IPS-NIHi7 (cell line): ENCODE measurements at regions not wholly inside any gene's neighbourhood (a gene's known extent, or its start where the extent isn't known, plus 50 kb on each side); places are given as distances from the start of the nearest gene placed in this dataset.
A peak's percentile ranks its signal among the peaks of the same experiment; 100 is the strongest.
"Not testable (repeated sequence)": the region's sequence is repeated elsewhere in the genome, so short reads cannot be mapped to it uniquely, and the experiment has no call there.

ENCODE experiments used
- DNase-seq: peaks from one replicate; pipeline ENCODE4 v3.0.0; 2012; ENCODE audit warnings: mixed read lengths; ENCODE audit errors: extremely low spot score

DNA sequence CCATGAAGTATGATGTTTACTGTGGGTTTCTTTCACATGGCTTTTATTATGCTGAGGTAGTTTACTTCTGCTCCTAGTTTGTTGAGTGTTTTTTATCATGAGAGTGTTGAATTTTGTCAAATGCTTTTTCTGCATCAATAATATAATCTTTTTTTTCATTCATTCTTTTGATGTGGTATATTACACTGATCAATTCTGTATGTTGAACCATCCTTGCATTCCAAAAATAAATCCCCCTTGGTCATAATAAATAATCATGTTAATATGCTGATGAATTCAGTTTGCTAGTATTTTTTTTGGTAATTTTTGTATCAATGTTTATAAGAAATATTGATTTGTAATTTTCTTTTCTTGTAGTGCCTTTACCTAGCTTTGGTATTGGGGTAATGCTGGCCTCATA is 97.9 kb upstream of the ZNF648 start:
- DNase-seq = no peak

DNA sequence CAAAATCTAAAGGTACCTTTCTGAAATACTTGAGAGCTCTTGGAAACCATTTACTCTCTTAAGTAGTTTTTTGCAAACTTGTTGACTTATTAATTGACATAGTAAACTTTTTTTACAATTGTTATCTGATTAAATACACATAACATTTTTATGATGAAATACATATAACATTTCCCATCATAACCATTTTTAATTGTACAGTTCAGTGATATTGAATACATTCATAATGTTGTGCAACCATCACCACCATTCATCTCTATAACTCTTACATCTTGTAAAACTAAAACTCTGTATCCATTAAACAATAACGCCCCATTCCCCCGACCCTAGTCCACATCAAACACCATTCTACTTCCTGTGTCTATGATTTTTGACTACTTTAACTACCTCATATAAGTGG is 95.7 kb upstream of the ZNF648 start:
- DNase-seq = no peak

DNA sequence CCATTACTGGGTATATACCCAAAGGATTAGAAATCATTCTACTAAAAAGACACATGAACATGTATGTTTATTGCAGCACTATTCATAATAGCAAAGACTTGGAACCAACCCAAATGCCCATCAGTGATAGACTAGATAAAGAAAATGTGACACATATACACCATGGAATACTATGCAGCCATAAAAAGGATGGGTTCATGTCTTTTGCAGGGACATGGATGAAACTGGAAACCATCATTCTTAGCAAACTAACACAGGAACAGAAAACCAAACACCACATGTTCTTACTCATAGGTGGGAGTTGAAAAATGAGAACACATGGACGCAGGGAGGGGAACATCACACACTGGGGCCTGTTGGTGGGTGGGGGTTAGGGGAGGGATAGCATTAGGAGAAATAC is 92.9 kb upstream of the ZNF648 start:
- DNase-seq = not testable (repeated sequence)

DNA sequence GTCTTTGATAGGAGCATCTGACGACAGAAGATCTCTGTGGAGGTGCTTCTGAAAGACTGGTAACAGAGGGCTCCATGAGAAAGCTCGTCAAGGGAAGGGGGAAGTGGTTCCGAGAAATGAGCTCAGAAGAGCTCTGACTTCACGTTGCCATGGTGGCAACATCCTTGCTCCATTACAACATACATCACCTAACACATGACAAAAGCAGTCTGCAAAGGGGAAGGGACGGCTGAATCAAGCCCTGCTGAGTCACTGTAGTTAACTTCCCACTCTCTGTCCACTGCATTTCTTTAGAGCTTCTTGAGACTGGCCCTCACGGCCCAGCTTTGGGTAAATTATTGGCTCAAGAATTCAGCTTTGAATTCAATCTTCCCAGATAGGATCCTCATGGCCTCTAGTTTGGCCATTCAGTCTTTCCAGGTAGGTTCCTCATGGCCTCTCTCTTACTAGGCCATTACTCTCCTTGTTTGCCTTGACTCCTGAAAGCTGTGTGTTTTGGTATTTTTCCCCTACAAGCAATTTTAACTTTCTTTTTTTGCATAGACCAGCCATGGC is 88.0 kb upstream of the ZNF648 start:
- DNase-seq = no peak

DNA sequence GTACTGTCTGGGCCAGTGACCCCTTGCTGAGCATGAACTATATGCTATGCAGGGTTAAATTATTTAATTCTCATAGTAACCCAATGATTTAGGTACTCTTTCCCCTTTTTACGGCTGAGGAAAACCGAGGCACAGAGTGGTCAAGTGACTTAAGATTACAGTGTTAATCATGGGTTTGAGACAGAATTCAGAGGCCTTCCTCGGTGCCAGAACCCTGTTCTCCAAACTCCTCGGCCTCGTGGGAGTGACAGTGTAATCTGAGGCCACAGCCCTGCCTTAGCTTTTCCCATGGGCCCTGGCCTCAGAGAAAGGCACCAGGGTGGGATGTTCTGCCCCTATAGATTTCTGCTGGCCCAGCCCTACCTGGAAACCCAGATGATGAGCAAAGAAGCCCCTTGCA is 86.4 kb upstream of the ZNF648 start:
- DNase-seq = no peak

DNA sequence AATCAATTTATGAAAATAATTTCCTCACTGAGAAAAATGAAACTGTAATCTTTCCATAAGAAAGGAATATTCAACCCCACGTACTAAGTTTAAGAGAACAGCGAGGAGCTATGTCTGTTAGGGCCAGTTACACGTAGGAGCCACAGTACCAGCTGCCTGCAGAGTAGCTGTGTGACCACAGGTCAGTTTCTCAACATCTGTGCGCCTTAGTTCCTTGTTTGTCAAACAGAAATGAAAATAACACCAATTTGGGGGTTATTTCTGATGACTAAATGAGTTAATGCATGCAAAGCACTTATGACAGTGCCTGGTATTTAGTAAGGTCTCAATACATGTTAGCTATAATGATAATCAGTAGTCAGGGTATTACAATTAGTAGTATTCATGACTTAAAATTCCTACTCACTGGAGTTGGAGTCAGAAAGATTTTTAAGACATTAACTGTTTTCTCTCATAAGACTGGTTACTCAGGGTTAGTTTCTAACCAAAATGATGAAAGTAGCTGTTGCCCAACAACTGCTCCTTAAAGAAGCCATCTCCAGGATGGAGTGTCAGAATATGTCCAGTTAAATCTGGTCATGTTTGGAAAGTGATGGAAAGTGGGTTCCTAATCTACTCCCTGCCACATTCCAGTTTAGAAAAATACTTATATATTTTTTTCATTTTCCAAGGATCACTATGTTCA is 85.8 kb upstream of the ZNF648 start:
- no peak for DNase-seq

DNA sequence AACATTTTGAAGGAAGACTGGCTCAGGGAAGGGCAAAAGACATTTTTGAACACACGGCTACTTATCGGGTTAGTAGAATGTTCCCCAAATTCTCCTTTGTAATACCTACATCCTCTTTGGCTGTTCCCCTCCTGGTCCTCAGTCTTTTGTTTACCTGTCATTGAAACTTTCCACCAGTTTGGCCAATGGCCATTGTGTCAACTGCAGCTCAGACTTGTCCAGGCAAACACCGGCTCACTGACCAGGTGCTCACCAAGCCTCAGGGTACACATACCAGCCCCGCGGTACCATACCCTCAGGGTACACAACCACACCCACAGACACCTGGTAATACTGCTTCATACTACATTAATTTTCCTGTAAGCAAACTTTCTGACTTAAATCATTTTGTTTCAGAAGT is 84.8 kb upstream of the ZNF648 start:
- no peak for DNase-seq

DNA sequence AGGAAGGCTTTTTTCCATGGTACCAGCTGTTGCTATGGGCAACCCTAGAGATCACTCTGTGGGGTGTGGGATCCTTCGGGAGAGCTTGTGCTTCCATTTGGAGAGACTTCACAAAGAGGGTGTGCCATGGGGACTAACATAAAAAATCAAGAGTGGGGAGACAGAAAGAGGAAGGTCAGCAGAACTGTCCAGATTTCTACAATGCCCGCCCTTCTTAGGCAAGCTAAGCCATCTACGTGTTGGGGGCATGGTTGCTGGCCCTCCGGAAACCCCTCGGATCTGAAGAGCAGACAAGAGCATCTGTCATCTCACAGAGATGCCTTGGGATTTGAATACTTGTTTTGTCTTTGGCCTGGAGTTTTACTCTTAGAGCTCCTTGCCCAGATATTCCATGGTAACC is 83.9 kb upstream of the ZNF648 start:
- no peak for DNase-seq

DNA sequence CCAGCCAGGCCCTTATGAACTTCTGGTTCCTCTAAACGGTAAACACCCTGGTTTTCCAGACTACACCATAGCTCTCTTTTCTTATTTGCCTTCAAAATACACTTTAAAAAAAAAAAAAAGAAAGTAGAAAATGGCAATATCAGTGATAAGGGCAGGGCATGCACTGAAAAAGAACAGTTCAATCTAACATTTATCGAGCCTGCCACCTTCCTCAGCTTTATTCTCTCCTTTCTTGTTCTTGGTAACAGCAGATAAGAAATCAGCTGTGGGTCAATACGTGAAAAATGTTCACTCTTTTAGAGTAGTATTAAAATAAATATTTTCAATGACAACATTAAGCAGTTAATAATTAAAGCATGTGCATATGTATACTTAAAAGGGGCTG is 83.1 kb upstream of the ZNF648 start:
- no peak for DNase-seq

DNA sequence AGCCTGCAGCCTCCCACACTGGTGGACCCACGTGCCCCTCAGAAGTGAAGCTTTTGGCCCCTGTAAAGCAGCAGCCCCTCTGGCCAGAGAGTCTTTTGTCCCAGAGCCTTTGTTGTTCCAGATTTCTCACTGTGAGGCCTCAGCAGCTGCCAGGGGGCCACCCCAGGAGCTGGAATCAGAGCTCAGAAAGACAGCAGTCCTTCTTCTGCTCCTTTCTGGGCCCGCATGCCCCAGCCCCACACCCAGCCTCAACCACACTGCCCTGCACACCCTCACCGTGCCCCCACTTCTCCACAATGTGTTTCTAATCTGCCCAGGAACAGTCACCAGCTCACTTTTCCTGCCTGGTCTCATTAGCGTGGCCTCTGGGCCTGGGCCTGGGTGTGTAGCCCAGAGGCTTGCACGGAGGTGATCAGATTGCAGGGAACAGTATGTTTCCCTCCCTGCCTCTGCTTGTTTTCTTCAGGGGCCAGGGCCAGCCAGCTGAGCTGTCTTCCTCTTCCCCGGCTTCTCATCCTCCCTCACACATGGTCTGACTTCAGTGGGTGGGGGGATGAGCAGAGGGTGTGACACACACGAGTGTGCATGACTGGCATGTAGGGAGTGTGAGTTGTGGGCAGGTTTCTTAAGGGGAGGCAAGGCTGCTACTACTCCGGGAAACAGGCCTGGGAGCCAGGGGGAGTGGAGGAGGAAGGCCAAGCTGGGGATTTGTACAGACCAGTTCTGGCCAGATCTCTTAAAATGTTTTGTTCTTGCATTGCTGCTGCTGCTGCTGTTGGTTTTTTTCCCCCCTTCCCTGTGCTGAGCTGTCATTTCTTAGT is 82.5 kb upstream of the ZNF648 start:
- no peak for DNase-seq

DNA sequence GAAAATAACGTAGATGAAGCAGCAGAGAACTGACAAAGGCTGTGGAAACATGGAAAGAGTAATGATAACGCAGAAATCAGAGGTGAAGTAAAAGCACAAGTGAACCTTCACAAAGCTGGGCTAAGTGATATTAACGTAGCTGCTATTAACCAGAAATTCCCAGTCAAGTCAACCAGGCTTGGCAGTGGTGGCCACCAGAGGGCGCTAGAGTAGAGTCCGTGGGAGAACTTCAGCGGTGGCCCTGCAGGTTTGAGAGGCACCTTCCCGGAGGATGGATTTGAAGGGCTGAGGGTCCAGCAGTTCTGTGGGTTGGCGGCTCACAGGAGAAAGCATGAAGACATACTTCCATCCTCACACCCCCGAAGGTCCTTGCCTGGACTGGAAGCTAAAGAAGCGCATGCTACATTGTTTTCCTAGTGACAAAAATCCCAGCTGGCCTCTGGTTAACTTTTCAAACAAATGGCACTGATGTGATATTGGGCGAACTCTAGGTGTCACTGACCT is 81.7 kb upstream of the ZNF648 start:
- peak; percentile 87 for DNase-seq

DNA sequence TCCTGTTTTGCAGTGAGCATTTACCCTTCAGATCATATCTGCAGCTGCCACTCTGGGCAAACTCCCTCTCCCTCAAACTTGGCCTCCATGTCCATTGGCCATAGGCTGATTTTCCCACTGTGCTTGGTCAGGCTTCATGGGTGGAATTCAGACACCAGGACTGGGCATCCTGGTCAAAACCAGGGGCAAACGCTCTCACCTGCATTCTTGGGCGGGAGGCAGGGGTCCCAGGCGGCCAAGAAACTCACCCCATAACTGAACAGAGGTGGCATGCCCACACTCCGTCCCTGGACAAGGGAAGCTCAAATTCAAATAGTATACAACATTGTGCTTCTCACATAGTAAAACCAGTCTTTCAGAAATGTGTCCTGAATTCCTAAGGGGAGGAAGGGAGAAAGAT is 81.1 kb upstream of the ZNF648 start:
- no peak for DNase-seq

DNA sequence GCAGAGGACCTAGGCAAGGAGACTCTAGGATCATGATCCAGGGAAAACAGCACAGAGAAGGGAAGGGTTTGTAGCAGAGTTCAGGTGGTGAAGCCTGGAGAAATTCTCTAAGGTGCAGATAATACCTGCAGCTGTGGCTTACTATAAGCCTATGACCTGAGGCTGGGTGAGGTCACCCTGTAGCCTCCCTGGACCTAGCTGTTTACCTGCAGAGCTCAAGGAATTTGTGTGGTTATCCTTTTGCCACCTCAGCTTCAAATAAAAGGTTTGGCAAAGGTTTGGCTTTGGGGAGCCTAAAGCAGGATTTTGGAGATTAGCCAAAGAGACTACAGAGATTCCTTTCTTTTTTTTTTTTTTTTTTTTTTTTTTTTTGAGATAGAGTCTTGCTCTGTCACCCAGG is 79.5 kb upstream of the ZNF648 start:
- no peak for DNase-seq

DNA sequence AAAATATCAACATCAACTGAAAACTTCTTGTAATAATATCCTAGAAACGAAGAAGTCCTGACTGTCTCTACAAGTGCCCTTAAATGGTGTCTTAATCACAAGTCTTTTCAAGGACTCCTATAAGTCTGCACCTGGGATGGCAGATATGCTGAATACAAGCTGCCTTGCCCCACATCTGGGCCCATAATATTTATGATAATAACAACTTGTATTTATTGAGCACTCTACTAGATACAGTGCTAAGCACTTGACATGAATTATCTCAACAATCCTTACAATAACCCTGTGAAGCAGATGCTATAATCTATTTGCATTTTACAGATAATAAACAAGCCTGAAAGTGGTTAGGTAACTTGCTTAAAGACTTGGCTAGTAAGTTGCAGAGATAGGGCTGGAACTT is 78.0 kb upstream of the ZNF648 start:
- no peak for DNase-seq

DNA sequence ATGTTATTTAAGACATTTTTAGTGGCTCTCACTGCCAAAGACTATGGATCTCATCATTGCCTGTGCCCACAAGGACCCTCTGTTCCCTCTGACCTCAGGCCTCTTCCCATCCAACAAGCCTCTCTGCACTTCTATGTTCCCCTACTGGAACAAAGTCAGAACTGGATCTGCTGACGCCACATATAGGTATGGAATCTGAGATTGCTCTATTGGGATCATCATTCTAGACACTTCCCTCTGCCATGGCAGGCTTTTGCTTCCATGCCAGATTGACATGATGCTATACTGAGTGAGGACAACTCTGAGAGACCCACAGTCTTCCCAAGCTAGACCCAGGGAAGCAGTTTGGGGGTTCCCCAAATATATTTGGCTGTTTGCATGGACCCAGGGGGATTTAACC is 76.0 kb upstream of the ZNF648 start:
- DNase-seq = no peak

DNA sequence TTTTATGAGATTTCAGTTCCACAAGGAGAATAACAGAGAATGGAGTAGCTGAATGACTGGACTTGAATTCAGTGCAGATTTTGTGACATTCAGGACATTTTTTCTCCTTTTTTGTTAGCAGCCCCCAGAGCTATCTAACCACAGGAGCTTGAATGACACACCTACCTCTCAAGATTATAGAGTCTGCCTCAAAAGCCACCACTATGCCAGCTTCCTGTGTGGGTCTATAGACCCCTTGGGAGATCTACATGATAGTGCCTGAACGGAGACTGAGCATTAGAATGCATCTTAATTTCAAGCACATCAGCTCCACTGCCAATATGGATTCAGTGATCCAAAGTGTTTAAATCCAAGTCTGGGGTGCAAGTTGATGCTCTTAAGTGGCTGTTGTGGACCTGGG is 74.4 kb upstream of the ZNF648 start:
- no peak for DNase-seq

DNA sequence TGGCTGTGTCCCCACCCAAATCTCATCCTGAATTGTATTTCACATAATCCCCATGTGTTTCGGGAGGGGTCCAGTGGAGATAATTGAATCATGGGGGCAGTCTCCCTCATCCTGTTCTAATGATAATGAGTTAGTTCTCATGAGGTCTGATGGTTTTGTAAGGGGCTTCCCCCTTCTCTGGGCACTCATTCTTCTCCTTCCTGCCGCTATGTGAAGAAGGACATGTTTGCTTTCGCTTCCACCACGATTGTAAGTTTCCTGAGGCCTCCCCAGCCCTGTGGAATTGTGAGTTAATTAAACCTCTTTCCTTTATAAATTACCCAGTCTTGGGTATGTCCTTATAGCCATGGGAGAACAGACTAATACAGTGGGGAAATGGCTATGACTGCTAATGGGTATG is 72.7 kb upstream of the ZNF648 start:
- no peak for DNase-seq

DNA sequence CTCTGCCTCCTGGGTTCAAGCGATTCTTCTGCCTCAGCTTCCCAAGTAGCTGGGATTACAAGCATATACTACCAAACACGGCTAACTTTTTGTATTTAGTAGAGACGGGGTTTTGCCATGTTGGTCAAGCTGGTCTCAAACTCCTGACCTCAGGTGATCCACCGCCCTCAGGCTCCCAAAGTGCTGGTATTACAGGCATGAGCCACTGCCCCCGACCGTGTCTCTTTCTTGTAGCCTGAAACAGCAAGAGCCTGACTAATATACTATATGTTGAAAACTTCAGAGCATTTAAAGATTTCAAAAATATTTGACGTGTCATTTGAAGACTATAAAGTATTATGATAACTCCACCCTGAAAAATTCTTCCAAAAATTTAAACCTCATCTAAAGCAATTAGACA is 71.7 kb upstream of the ZNF648 start:
- no peak for DNase-seq

DNA sequence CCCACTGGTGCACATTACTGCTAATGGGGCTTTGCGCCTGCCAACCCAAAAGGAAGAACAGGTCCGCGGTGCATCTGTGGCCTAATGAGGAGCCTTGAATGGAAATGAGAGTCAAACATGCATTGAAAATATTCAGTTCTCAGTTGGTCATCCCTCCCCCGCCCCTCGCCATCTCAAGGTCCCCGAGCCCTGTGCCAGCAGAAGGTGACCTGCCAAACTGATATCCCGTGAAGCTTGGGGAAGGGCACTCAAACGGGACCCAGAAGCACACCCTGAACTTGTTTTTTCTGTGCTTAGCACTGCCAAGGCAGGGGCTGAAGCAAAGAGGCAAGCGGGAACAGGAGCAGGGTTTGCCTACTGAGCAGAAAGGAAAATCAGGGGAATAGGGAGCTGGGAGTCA is 67.9 kb upstream of the ZNF648 start:
- DNase-seq = no peak

DNA sequence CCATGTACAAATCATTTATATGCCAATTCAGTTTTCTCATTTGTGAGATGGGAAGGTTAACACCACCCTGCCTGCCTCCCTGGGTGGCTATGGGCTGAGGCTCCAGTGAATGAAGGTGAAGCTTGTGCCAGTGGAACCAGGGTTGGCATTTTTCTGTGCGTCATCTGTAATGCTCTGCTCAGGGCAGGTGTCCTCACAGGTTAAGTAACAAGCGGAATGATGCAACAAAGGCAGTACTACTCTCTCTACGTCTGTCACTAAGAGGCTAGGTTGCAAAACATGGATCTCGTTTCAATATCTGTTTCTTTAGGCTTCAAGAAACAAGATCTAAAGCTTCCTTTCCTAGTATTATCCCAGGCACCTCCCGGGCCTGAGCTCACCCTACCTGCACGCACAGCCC is 67.0 kb upstream of the ZNF648 start:
- no peak for DNase-seq

DNA sequence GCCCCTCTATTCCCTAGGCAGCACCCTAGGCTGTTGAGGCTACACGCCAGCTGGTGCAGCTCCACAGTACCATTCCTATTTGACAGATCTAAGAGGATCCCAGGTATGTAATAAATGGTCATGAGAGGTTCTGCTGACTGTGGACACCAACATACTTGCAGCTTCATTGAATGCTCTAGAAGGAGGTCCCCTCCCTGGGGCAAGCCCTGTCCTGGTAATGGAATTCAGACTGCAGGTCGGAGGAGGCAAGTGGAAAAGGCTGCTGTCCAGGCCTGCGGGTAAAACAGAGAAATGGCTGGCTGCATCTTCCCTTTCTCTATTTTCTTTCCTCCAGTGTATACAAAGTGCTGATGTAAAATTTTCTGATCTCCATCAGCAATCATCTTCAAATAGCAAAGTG is 66.1 kb upstream of the ZNF648 start:
- DNase-seq = no peak

DNA sequence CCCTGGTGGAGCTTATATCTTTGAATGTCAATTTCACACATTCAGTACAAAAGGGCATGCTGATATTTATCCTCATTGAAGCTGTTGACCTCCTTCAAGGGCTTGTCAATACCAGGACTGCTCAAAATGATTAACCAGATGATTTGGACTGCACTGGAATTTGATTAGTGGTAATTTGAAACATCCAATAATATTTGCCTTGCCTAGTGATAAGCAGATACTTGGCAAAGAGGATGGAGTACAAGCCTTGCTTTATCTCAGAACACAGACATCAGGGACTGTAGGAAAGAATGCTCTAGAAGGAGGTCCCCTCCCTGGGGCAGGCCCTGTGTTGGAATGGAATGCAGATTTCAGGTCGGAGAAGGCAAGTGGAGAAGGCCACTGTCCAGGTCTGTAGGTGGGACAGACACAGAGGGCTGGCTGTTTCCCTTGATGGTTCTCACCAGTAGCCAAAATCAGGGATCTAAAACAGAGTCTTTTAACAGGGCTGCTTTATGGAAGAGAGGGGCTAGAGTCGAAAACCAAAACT is 64.8 kb upstream of the ZNF648 start:
- no peak for DNase-seq

DNA sequence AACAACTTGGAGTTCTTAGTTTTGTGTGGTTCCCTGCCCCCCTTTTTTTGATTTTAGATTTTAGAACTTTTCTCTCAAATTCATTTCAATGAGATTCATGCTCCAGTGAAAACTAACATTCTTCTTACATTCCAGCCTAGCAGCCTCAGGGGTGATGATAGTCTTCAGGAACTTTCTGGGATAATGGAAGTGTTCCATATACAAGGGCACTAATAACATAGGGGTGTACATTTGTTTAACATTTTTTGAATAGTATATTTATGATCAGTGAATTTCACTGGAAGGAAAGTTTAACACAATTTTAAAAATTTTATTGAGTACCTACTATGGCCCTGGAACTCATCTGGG is 61.4 kb upstream of the ZNF648 start:
- DNase-seq = no peak
